ENCODE measurements at regions not wholly inside any gene's neighbourhood (a gene's known extent, or its start where the extent isn't known, plus 50 kb on each side); places are given as distances from the start of the nearest gene placed in this dataset.

GRCh38 chr10:125216309-125216708, 55.9 kb upstream of the CTBP2 start:
- Mint-ChIP-seq H3K9me3 (ENCODE audit: low read depth) (no peaks in the 10 kb centered on the region), H3K4me1 (ENCODE audit: low read depth) (peaks cover 16% of the 10 kb centered on the region), H3K27me3 (ENCODE audit: low read depth) (peaks cover 5% of the 10 kb centered on the region), H3K36me3 (ENCODE audit: low read depth) (no peaks in the 10 kb centered on the region), H3K4me3 (ENCODE audit: unreplicated experiment) (no peak overlapping the region), H3K27ac (ENCODE audit: unreplicated experiment) (no peak overlapping the region)
- DNase-seq (ENCODE audit: low spot score), result no peak
- TF ChIP-seq CTCF (IDR thresholded peaks at IDR 0.05), result no peak

DNA sequence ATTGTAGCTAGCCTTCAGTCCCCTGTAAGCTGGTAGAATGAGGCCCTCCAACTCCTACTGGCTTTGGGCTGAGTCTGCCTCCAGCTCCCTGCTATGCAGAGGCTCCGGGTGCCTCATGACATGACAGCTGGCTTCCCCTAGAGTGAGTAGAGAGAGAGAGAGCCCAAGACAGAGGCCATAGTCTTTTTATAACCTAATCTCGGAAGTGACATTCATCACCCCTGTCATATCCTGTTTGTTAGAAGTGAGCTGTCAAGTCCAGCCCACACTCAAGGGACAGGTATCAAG, 53.9 kb upstream of the CTBP2 start:
- H3K9me3 Mint-ChIP-seq (ENCODE audit: low read depth), result no peaks in the 10 kb centered on the region
- H3K27me3 Mint-ChIP-seq (ENCODE audit: low read depth), result peaks cover 3% of the 10 kb centered on the region
- no peak for DNase-seq (ENCODE audit: low spot score)
- H3K4me1 Mint-ChIP-seq (ENCODE audit: low read depth), result peaks cover 30% of the 10 kb centered on the region
- no peak overlapping the region for H3K4me3 Mint-ChIP-seq (ENCODE audit: unreplicated experiment)
- no peak for TF ChIP-seq CTCF (IDR thresholded peaks at IDR 0.05)
- peaks cover 2% of the 10 kb centered on the region for H3K36me3 Mint-ChIP-seq (ENCODE audit: low read depth)
- no peak overlapping the region for H3K27ac Mint-ChIP-seq (ENCODE audit: unreplicated experiment)

DNA sequence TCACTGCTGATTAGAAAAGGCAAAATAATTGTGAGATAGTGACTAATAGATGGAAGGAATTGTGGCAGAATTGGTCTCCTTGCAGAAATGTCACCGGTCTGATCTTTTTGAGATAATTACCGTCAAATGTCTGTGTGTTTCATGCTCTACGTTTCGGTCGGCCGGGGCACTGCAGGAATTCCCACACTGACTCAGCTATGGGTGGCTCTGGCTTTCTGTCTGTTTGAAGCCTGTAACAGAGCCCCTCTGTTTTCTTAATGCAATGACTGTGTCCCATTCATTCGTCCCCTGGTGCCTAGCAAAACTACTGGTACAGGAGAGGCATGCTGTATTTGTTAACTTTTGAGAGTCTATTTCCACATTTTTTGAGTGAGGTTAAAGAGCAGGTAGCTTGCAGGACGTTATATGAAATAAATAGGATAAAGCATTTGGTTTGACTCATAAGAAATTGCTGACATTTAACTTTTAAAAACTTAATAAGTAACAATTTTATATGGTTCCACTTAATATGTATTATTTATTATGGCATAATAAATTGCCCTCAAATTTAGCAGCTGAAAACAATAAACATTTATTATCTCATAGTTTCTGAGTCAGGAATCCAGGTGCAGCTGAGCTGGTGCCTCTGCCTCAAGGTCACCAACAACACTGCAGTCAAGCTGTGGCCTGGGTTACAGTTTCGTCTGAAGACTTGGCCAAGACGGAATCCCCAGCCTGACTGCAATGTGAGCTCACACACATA, 53.3 kb upstream of the CTBP2 start:
- peaks cover 2% of the 10 kb centered on the region for H3K36me3 Mint-ChIP-seq (ENCODE audit: low read depth)
- no peaks in the 10 kb centered on the region for H3K9me3 Mint-ChIP-seq (ENCODE audit: low read depth)
- no peak for DNase-seq (ENCODE audit: low spot score)
- peaks cover 3% of the 10 kb centered on the region for H3K27me3 Mint-ChIP-seq (ENCODE audit: low read depth)
- peaks cover 33% of the 10 kb centered on the region for H3K4me1 Mint-ChIP-seq (ENCODE audit: low read depth)
- H3K27ac Mint-ChIP-seq (ENCODE audit: unreplicated experiment), result no peak overlapping the region
- no peak for TF ChIP-seq CTCF (IDR thresholded peaks at IDR 0.05)
- H3K4me3 Mint-ChIP-seq (ENCODE audit: unreplicated experiment), result no peak overlapping the region

GRCh38 chr10:125212150-125212809, 51.9 kb upstream of the CTBP2 start:
- Mint-ChIP-seq H3K27me3 (ENCODE audit: low read depth) (peaks cover 3% of the 10 kb centered on the region), H3K9me3 (ENCODE audit: low read depth) (no peaks in the 10 kb centered on the region), H3K36me3 (ENCODE audit: low read depth) (peaks cover 2% of the 10 kb centered on the region), H3K4me1 (ENCODE audit: low read depth) (peaks cover 34% of the 10 kb centered on the region), H3K27ac (ENCODE audit: unreplicated experiment) (no peak overlapping the region), H3K4me3 (ENCODE audit: unreplicated experiment) (no peak overlapping the region)
- TF ChIP-seq CTCF (IDR thresholded peaks at IDR 0.05), result no peak
- DNase-seq (ENCODE audit: low spot score), result no peak
